ENCODE measurements at regions not wholly inside any gene's neighbourhood (a gene's known extent, or its start where the extent isn't known, plus 50 kb on each side); places are given as distances from the start of the nearest gene placed in this dataset.
"Not testable (repeated sequence)": the region's sequence is repeated elsewhere in the genome, so short reads cannot be mapped to it uniquely, and the experiment has no call there.

DNA sequence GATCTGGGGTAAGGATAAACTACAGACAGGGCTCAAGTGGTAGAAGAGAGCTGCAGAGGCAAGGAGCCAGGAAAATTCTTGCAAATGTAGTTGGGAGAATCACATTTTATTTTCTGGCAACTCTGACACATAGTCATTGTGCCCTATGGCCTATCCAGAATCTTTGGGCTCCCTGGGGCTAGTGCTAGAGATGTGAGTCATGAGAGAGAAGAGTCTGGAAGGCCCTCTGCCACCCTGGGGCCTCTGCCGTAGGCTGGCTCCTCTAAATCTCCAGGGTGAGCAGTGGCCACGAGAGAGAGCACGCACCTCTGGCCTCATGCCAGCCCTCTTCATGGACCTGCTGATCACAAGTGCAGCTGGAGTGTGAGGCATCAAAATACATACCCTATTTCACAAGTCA, 74.3 kb upstream of the SSBP2 start:
- peak; percentile 60 for DNase-seq

DNA sequence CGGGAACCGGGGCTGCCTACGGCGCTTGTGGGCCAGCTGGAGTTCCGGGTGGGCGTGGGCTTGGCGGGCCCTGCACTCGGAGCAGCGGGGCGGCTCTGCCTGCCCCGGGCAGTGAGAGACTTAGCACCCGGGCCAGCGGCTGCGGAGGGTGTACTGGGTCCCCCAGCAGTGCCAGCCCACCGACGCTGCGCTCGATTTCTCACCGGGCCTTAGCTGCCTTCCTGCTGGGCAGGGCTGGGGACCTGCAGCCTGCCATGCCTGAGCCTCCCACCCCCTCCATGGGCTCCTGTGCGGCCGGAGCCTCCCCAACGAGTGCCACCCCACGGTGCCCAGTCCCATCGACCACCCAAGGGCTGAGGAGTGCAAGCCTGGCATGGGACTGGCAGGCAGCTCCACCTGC, 72.8 kb upstream of the SSBP2 start:
- DNase-seq, result not testable (repeated sequence)

DNA sequence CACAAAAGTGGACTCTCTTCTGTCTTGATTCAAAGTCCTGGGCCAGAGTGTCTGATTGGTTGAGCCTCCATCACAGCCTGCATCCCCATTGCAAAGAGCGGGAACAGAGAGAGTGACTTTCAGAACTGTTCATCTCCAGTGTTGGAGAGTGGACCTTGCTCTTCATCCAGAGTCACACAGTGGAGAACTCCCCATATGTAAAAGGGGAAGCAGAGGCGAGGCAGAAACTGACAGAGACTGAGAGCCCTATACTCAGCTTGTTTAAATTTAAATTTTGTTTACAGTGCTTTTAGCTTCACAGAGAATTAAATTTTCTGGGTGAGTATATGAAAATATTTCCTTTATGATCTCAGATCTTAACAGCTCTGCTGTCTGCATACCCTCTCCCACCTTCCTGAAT, 70.0 kb upstream of the SSBP2 start:
- DNase-seq, result no peak

DNA sequence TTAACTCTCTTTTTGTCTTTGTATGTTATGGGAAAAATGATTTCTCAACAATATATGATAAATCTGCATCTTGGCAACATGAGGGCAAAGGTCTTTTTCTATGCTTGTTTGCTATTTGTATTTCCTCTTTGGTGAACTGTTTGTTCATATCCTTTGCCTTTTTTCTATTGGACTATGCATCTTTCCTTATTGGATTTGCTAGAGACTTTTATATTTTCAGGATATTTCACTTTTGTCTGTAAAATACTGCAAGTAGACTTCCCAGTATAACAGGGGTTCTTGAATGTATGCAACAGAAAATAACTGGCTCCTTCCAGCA, 69.4 kb upstream of the SSBP2 start:
- DNase-seq, result no peak

DNA sequence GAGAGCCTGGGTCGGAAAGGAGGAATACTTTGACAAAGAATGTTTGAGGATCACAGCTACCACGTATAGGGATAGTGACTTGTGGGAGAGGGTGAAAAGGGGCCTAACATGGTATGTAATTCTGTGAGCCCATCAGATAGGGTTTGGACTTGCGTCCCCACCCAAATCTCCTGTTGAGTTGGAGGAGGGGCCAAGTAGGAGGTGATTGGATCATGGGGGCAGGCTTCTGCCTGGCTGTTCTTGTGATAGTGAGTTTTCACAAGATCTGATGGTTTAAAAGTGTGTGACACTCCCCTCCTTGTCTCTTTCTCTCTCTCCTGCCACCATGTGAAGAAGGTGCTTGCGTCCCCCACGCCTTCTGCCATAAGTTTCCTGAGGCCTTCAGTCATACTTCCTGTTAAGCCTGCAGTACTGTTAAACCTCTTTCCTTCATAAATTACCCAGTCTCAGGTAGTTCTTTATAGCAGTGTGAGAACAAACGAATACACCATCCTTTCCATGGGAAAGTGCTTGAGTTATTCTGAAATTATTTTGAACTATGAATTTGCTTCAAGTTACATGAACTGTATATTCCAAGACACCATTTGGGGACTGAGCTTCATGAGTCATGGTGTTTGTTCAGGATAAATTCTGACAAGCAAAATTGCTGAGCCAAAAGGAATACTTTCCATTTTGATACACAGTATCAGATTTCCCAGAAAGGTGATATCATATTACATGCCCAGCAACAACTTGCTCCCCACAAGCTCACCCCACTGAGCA, 68.8 kb upstream of the SSBP2 start:
- peak; percentile 45 for DNase-seq

DNA sequence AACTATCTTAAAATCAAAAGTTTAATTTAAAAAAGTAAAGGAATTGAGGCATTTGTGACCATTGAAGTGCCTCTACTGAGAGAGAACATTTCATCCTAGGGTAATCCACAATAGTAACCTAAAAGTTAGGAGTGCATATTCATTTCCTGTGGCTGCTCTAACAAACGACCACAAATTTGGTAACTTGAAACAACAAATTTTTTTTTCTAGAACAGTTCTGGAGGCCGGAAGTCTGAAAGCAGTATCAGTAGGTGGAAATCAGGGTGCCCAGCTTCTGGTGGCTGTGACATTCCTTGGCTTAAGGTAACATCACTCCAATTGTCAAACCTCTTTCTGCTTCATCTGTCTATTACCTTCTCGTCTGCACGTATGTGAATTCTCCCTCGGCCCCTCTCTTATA, 67.1 kb upstream of the SSBP2 start:
- DNase-seq, result no peak

DNA sequence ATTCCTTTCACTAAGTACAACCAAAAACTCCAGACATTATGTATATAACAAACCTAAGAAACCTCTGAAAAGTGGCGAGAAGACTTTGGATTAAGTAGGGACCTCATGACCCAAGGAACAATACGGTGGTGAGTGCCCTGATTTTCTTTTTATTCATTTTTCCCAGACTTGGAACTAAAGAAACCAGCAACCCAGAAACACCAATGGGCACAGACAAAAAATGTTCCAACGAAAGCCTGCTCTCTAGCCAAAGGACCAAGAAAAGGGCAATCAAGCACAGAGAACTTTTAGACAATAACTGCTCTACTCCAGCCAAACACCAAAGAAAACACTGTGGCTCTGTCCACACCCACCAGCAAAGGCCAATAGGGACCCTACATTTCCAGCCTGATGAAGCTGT, 66.2 kb upstream of the SSBP2 start:
- no peak for DNase-seq

DNA sequence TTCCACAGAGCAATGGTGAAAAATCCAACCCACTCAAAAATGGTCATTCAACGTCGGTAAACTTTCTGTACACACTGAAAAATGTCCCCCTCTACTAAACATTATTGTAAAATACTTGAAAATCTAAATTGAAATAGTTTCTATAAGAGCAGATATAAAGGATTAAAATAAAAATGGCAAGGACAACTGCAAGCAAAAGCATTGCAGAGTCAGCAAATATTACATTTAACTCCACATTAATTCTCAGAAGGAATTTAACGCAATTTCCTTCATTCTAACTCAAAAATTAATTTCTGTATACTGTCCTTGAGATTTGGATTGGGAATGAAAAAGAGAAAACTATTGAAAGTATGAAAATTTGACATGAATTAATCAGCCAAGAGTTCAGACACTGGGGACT, 64.4 kb upstream of the SSBP2 start:
- no peak for DNase-seq

DNA sequence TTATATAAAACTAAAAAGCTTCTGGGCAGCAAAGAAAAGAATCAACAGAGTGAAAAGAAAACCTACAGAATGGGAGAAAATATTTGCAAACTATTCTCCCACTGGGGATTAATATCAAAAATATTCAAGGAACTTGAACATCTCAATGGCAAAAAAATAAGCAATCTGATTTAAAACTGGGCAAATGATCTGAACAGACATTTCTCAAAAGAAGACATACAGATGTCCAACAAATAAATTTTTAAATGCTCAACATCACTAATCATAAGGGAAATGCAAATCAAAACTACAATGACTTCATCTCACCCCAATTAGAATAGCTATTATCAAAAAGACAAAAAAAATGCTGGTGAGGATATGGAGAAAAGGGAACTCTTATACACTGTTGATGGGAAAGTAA, 57.2 kb upstream of the SSBP2 start:
- DNase-seq, result no peak

DNA sequence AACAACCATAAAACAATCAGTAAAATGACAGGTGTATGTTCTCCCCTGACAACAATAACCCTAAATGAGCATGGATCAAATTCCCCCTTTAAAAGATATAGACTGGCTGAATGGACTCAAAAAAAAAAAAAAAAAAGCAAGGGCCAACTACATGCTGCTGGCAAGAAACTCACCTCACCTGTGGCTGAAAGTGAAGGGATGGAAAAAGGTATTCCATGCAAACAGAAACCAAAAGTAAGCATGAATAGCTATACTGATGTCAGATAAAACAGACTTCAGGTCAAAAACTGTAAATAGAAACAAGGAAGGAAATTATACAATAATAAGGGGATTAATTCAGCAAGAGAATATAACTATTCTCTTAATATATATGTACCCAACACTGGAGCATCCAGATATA, 54.2 kb upstream of the SSBP2 start:
- DNase-seq, result no peak

DNA sequence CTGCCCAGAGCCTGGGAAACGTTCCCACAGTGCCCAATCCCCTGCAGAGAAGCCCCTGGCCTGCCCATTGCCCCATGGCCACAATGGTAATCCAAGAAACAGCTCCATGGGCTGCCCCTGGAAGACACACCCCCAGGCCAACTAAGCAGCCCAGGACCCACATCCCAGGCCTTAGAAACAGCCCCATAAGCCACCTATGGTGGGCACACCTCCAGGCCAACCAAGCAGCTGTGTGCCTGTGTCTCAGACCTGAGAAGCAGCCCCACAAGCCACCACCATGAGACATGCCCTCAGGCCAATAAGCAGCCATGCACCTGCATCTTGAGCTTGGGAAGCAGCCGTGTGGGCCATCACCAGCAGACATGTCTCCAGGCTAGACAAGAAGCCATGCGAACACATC, 52.9 kb upstream of the SSBP2 start:
- no peak for DNase-seq

DNA sequence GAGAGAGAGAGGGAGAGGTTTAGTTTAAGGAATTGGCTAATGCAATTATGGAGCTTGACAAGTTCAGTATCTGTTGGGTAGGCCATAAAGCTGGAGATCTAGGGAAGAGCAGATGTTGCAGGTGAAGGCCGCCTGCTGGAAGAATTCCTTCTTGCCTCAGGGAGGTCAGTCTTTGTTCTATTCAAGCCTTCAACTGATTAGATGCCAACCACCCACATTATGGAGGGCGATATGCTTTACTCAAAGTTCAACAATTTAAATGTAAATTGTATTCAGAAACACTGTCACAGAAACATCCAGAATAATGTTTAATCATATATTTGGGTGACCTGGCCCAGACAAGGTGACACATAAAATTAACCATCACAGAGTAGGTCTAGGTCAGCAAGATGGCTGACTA, 51.7 kb upstream of the SSBP2 start:
- DNase-seq, result no peak

DNA sequence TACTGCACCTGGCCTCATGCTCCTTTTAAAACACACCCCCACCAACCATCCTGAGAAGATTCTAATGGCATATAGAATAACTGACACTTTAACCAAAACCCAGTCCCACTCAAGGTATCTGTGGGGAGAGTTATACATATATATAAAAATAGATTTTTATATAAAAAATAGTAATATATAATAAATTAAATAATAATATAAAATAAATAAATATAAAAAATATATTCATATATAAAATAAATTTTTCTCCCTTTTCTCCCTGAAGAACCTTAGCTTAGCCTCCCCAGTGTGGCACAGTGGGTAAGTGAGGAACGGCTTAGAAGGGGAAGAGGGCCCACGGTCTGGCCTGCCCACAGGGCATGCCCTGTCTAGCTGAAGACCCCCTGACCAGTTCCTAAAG, 51.1 kb upstream of the SSBP2 start:
- no peak for DNase-seq

DNA sequence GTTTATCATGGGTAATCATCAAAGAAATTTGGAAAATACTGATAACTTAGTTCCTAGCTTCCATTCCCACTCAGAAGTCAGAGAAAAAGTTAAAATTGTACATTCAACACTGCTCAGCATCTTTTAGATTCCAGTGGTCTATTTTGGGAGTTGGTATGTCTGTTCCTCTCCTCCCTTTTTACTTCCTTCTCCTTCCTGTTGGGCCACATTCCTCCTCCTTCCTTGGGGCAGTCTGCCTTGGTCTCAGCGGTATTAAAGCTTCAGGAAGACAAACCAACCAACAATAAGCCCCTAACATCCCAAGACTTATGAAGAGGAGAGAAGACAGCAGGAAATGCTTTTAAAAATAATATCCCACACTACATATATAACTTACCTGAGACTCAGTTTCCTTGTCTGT, 49.9 kb upstream of the SSBP2 start:
- DNase-seq, result peak; percentile 47

Measured in fibroblast of skin of back (primary cell).